Esophagus muscularis mucosa (tissue), 4 donors: ENCODE measurements at regions not wholly inside any gene's neighbourhood (a gene's known extent, or its start where the extent isn't known, plus 50 kb on each side); places are given as distances from the start of the nearest gene placed in this dataset.

Experiments used
- DNase-seq: peaks from one replicate; pipeline ENCODE4 v3.0.0-alpha.2; 2017; ENCODE audit errors: extremely low spot score
- H3K27ac ChIP-seq, 4 donors: fragments of 200-600 bp; sonication (generic); replicated peaks in 1 of 4; 1 replicate in 3 of 4; 2 replicates in 1 of 4; pipeline ENCODE4 v1.5.1; 2016 to 2019; ENCODE audit warnings: mild to moderate bottlenecking in 1 of 4
- H3K27me3 ChIP-seq, 4 donors: fragments of 200-600 bp; sonication (generic); one replicate each; pipeline versions ENCODE4 v1.5.1 to v1.6.0; 2016 to 2019
- H3K36me3 ChIP-seq, 4 donors: fragments of 200-600 bp; sonication (generic); one replicate each; pipeline ENCODE4 v1.5.1; 2016 to 2019
- H3K4me1 ChIP-seq, 4 donors: fragments of 200-600 bp; sonication (generic); one replicate each; pipeline ENCODE4 v1.5.1; 2016 to 2019
- H3K4me3 ChIP-seq, 4 donors: fragments of 200-600 bp; sonication (generic); 1 replicate in 2 of 4; 2 replicates in 2 of 4; pipeline ENCODE4 v1.5.1; 2016 to 2019; ENCODE audit warnings: mild to moderate bottlenecking in 4 of 4, moderate library complexity in 1 of 4
- H3K9me3 ChIP-seq, 4 donors: fragments of 200-600 bp; sonication (generic); 1 replicate in 3 of 4; 2 replicates in 1 of 4; pipeline ENCODE4 v1.5.1; 2016 to 2019
- CTCF ChIP-seq, 3 experiments: fragments of 200-600 bp in 2 of 3; fragments of 450-650 bp in 1 of 3; sonication (generic) in 2 of 3; IDR thresholded peaks; one replicate each; pipeline ENCODE4 v1.5.1; 2017 to 2019; ENCODE audit warnings: antibody characterized with exemption in 3 of 3, mild to moderate bottlenecking in 2 of 3, moderate library complexity in 1 of 3
- EP300 ChIP-seq: sonication (generic); formaldehyde crosslinking; IDR thresholded peaks from one replicate; pipeline ENCODE4 v1.6.1; 2017; ENCODE audit warnings: antibody characterized with exemption
- POLR2A ChIP-seq: fragments of 450-650 bp; IDR thresholded peaks from one replicate; pipeline ENCODE4 v1.6.1; 2017; ENCODE audit warnings: antibody characterized with exemption, moderate library complexity, mild to moderate bottlenecking, low read depth
- POLR2AphosphoS5 ChIP-seq, 2 donors: sonication (generic); formaldehyde crosslinking; IDR thresholded peaks; one replicate each; pipeline ENCODE4 v1.6.1; 2017; ENCODE audit warnings: antibody characterized with exemption in 2 of 2
- WGBS: methylation state at CpG from one replicate; pipeline ENCODE4 v1.1.5; 2018; 5-methylcytosine and 5-hydroxymethylcytosine counted together
- intact Hi-C: fragments of 100-400 bp; cut with DNase I; formaldehyde crosslinking; loops from one replicate; pipeline ENCODE4 v1.15.1; 2023

GRCh38 chr6:91266156-91266555 lies 679.3 kb upstream of the MAP3K7 start:
- Histone ChIP-seq H3K36me3 (no peaks in the 10 kb centered on the region), H3K27me3 (no peaks in the 10 kb centered on the region), H3K4me1 (no peaks in the 10 kb centered on the region), H3K27ac (no peak overlapping the region), H3K4me3 (no peak overlapping the region), H3K9me3 (no peaks in the 10 kb centered on the region)
- intact Hi-C loops = no loop called here
- DNase-seq = no peak
- TF ChIP-seq POLR2AphosphoS5 (IDR thresholded peaks at IDR 0.05) (no peak), POLR2A (no peak), CTCF (IDR thresholded peaks at IDR 0.05) (no peak), EP300 (no peak)

GRCh38 chr6:91243436-91243835 lies 656.6 kb upstream of the MAP3K7 start:
- intact Hi-C loops = no loop called here
- no peaks in the 10 kb centered on the region for H3K9me3 ChIP-seq
- no peaks in the 10 kb centered on the region for H3K4me1 ChIP-seq
- H3K36me3 ChIP-seq = no peaks in the 10 kb centered on the region
- no peaks in the 10 kb centered on the region for H3K27me3 ChIP-seq
- no peak overlapping the region for H3K4me3 ChIP-seq
- no peak for TF ChIP-seq POLR2A
- no peak for TF ChIP-seq EP300
- no peak for TF ChIP-seq CTCF (IDR thresholded peaks at IDR 0.05)
- TF ChIP-seq POLR2AphosphoS5 (IDR thresholded peaks at IDR 0.05) = no peak
- no peak overlapping the region for H3K27ac ChIP-seq
- WGBS = 89% methylated on average over 2 of the region's 2 CpGs
- no peak for DNase-seq

GRCh38 chr6:91242614-91242949 lies 655.7 kb upstream of the MAP3K7 start:
- Histone ChIP-seq H3K36me3 (no peaks in the 10 kb centered on the region), H3K4me3 (no peak overlapping the region), H3K27ac (no peak overlapping the region), H3K9me3 (no peaks in the 10 kb centered on the region), H3K4me1 (no peaks in the 10 kb centered on the region), H3K27me3 (no peaks in the 10 kb centered on the region)
- DNase-seq = no peak
- WGBS = 86% methylated on average over 3 of the region's 3 CpGs
- TF ChIP-seq EP300 = no peak
- no peak for TF ChIP-seq POLR2AphosphoS5 (IDR thresholded peaks at IDR 0.05)
- intact Hi-C loops = no loop called here

- Histone ChIP-seq H3K27me3 (no peaks in the 10 kb centered on the region), H3K36me3 (no peaks in the 10 kb centered on the region), H3K4me1 (no peaks in the 10 kb centered on the region), H3K27ac (no peak overlapping the region), H3K9me3 (no peaks in the 10 kb centered on the region), H3K4me3 (no peak overlapping the region)
- 73% methylated on average over 6 of the region's 6 CpGs for WGBS
- TF ChIP-seq EP300 (no peak), POLR2AphosphoS5 (IDR thresholded peaks at IDR 0.05) (no peak), CTCF (IDR thresholded peaks at IDR 0.05) (no peak), POLR2A (no peak)
- intact Hi-C loops = no loop called here
- no peak for DNase-seq
Measured at GRCh38 chr6:91241946-91242613, 655.2 kb upstream of the MAP3K7 start.

GRCh38 chr6:91240878-91241603 lies 654.2 kb upstream of the MAP3K7 start:
- intact Hi-C loops = no loop called here
- Histone ChIP-seq H3K4me3 (no peak overlapping the region), H3K36me3 (no peaks in the 10 kb centered on the region), H3K9me3 (no peaks in the 10 kb centered on the region), H3K4me1 (no peaks in the 10 kb centered on the region), H3K27me3 (no peaks in the 10 kb centered on the region), H3K27ac (no peak overlapping the region)
- no peak for DNase-seq
- WGBS = 67% methylated on average over 1 of the region's 1 CpG
- no peak for TF ChIP-seq POLR2AphosphoS5 (IDR thresholded peaks at IDR 0.05)
